SK-N-SH (cell line): ENCODE measurements at regions not wholly inside any gene's neighbourhood (a gene's known extent, or its start where the extent isn't known, plus 50 kb on each side); places are given as distances from the start of the nearest gene placed in this dataset.

Source experiments
- CTCF ChIA-PET: fragments of 300-600, 350-600 bp; formaldehyde crosslinking; extraction: SDS; loops from one replicate; lab custom pipeline; 2021; lab: Yijun Ruan, JAX
- POLR2A ChIA-PET: fragments of 350-600 bp; sonication (Branson Sonifier 250); formaldehyde crosslinking; extraction: SDS; loops from one replicate; lab custom pipeline; 2020; ENCODE audit warnings: antibody characterized with exemption, inconsistent platforms; lab: Yijun Ruan, JAX
- DNase-seq: peaks from one replicate; pipeline ENCODE4 v3.0.0; 2012
- H2AFZ ChIP-seq: fragments of 200-600 bp; sonication (generic); 2 replicates; pipeline ENCODE4 v1.8.1; 2016; ENCODE audit warnings: antibody characterized with exemption, mild to moderate bottlenecking, low read depth
- H3F3A ChIP-seq: fragments of 200-600 bp; sonication (generic); replicated peaks from 2 replicates; pipeline ENCODE3; 2016; ENCODE audit warnings: antibody characterized with exemption, mild to moderate bottlenecking; ENCODE audit not compliant: insufficient read depth
- H3K27ac ChIP-seq, 2 experiments: fragments of 200-500 bp in 1 of 2; fragments of 200-600 bp in 1 of 2; sonication (Bioruptor generic) in 1 of 2; sonication (generic), shearing (Covaris generic) in 1 of 2; 2 replicates each; pipeline versions ENCODE4 v1.5.1 to v1.6.1; 2014 to 2016; ENCODE audit warnings: low read depth in 2 of 2, inconsistent platforms in 1 of 2, low read length in 1 of 2, mild to moderate bottlenecking in 1 of 2, mixed read lengths in 1 of 2
- H3K27me3 ChIP-seq: fragments of 200-600 bp; sonication (generic), shearing (Covaris generic); 2 replicates; pipeline ENCODE4 v1.6.1; 2016; ENCODE audit warnings: mixed run types; ENCODE audit not compliant: insufficient read depth
- H3K36me3 ChIP-seq, 2 experiments: fragments of 200-500 bp in 1 of 2; fragments of 200-600 bp in 1 of 2; sonication (Bioruptor generic) in 1 of 2; sonication (generic) in 1 of 2; replicated peaks in 1 of 2; 2 replicates each; pipeline versions ENCODE3 to v1.5.1; 2014 to 2016; ENCODE audit warnings: low read length in 1 of 2, mild to moderate bottlenecking in 1 of 2; ENCODE audit not compliant: insufficient read depth in 2 of 2, control insufficient read depth in 1 of 2
- H3K4me1 ChIP-seq, 2 experiments: fragments of 200-500 bp in 1 of 2; fragments of 200-600 bp in 1 of 2; sonication (Bioruptor generic) in 1 of 2; sonication (generic), shearing (Covaris generic) in 1 of 2; 2 replicates each; pipeline versions ENCODE4 v1.5.1 to v1.6.1; 2014 to 2016; ENCODE audit warnings: low read depth in 1 of 2, low read length in 1 of 2, mixed run types in 1 of 2; ENCODE audit not compliant: insufficient read depth in 2 of 2, control insufficient read depth in 1 of 2
- H3K4me2 ChIP-seq: fragments of 200-600 bp; sonication (generic), shearing (Covaris generic); 2 replicates; pipeline ENCODE4 v1.6.1; 2017; ENCODE audit warnings: mixed run types
- H3K4me3 ChIP-seq, 2 experiments: fragments of 200-500 bp in 1 of 2; fragments of 200-600 bp in 1 of 2; sonication (Bioruptor generic) in 1 of 2; sonication (generic), shearing (Covaris generic) in 1 of 2; 2 replicates each; pipeline versions ENCODE4 v1.5.1 to v1.8.1; 2014 to 2016; ENCODE audit warnings: low read depth in 2 of 2, inconsistent platforms in 1 of 2, low read length in 1 of 2, mild to moderate bottlenecking in 1 of 2, mixed read lengths in 1 of 2, moderate library complexity in 1 of 2
- H3K79me2 ChIP-seq: fragments of 200-600 bp; sonication (generic); 2 replicates; pipeline ENCODE4 v1.8.1; 2017; ENCODE audit warnings: mild to moderate bottlenecking; ENCODE audit not compliant: insufficient read depth
- H3K9ac ChIP-seq: fragments of 200-600 bp; sonication (generic); 2 replicates; pipeline ENCODE4 v1.6.1; 2017; ENCODE audit warnings: mixed run types
- H3K9me2 ChIP-seq: fragments of 200-600 bp; sonication (generic); 2 replicates; pipeline ENCODE4 v1.6.1; 2017; ENCODE audit warnings: mixed run types
- H3K9me3 ChIP-seq: fragments of 200-600 bp; sonication (generic); 2 replicates; pipeline ENCODE4 v1.6.1; 2017; ENCODE audit warnings: mixed run types, mild to moderate bottlenecking, moderate library complexity
- H4K20me1 ChIP-seq: fragments of 200-600 bp; sonication (generic); 2 replicates; pipeline ENCODE4 v1.6.1; 2017; ENCODE audit warnings: mild to moderate bottlenecking, mixed run types; ENCODE audit not compliant: insufficient read depth
- CTCF ChIP-seq: fragments of 200-600 bp; sonication (generic); IDR thresholded peaks from 2 replicates; pipeline ENCODE4 v1.6.1; 2017; ENCODE audit warnings: antibody characterized with exemption, mild to moderate bottlenecking, moderate library complexity
- ELF1 ChIP-seq: IDR thresholded peaks from 2 replicates; pipeline ENCODE4 v1.4.0; 2012
- FOXJ3 ChIP-seq: sonication (generic); formaldehyde crosslinking; IDR thresholded peaks from 2 replicates; pipeline ENCODE4 v1.5.1; 2020; ENCODE audit warnings: mild to moderate bottlenecking, missing genetic modification reagents
- FOXM1 ChIP-seq: IDR thresholded peaks from 2 replicates; pipeline ENCODE4 v1.4.0; 2012; ENCODE audit warnings: low read depth, mild to moderate bottlenecking
- GABPA ChIP-seq: IDR thresholded peaks from 2 replicates; pipeline ENCODE4 v1.4.0; 2012; ENCODE audit warnings: low read depth, mild to moderate bottlenecking
- GATA2 ChIP-seq: sonication (generic); formaldehyde crosslinking; IDR thresholded peaks from 2 replicates; pipeline ENCODE4 v1.5.0; 2020; ENCODE audit warnings: mild to moderate bottlenecking, missing genetic modification reagents
- IRF3 ChIP-seq: fragments of 150-350 bp; IDR thresholded peaks from 2 replicates; pipeline ENCODE4 v1.6.1; 2016; ENCODE audit warnings: mild to moderate bottlenecking, low read depth, low read length
- JUND ChIP-seq: IDR thresholded peaks from 2 replicates; pipeline ENCODE4 v1.4.0; 2012
- MAX ChIP-seq: IDR thresholded peaks from 2 replicates; pipeline ENCODE4 v1.4.0; 2012; ENCODE audit warnings: low read depth
- MEF2A ChIP-seq: IDR thresholded peaks from 2 replicates; pipeline ENCODE4 v1.4.0; 2012; ENCODE audit warnings: low read depth, borderline replicate concordance
- NRF1 ChIP-seq: IDR thresholded peaks from 2 replicates; pipeline ENCODE4 v1.6.1; 2012; ENCODE audit warnings: low read depth, mild to moderate bottlenecking, low read length
- PBX3 ChIP-seq: IDR thresholded peaks from 2 replicates; pipeline ENCODE4; 2012
- POLR2AphosphoS5 ChIP-seq: IDR thresholded peaks from 2 replicates; pipeline ENCODE4 v1.6.1; 2012; ENCODE audit warnings: low read depth, low read length
- RAD21 ChIP-seq: IDR thresholded peaks from 2 replicates; pipeline ENCODE4 v1.6.1; 2012; ENCODE audit warnings: mild to moderate bottlenecking, low read length
- REST ChIP-seq: IDR thresholded peaks from 2 replicates; pipeline ENCODE4 v1.6.1; 2012; ENCODE audit warnings: mild to moderate bottlenecking, low read depth, low read length, moderate library complexity
- RXRA ChIP-seq: IDR thresholded peaks from 2 replicates; pipeline ENCODE4 v1.4.0; 2012; ENCODE audit warnings: low read depth, mild to moderate bottlenecking, borderline replicate concordance
- SMC3 ChIP-seq: IDR thresholded peaks from 2 replicates; pipeline ENCODE4 v1.6.1; 2012; ENCODE audit warnings: low read depth, low read length, improper control_type of control experiment
- USF2 ChIP-seq: fragments of 150-350 bp; IDR thresholded peaks from 2 replicates; pipeline ENCODE4 v1.6.1; 2017; ENCODE audit warnings: antibody characterized with exemption, low read length, low read depth, borderline replicate concordance
- YY1 ChIP-seq: IDR thresholded peaks from 2 replicates; pipeline ENCODE4 v1.4.0; 2012; ENCODE audit warnings: low read depth, mild to moderate bottlenecking
- WGBS: methylation state at CpG from one replicate; pipeline ENCODE4 v1.1.6; 2017; ENCODE audit warnings: low lambda C conversion rate; 5-methylcytosine and 5-hydroxymethylcytosine counted together

GRCh38 chr11:110793556-110793955, 81.3 kb upstream of the ARHGAP20 start:
- no peak overlapping the region for H3K4me2 ChIP-seq
- no peaks in the 10 kb centered on the region for H3K79me2 ChIP-seq
- H3K9ac ChIP-seq: no peak overlapping the region
- WGBS: 79% methylated on average over 4 of the region's 4 CpGs
- H2AFZ ChIP-seq: no peak overlapping the region
- H4K20me1 ChIP-seq: no peaks in the 10 kb centered on the region
- no peaks in the 10 kb centered on the region for H3K36me3 ChIP-seq
- H3K9me3 ChIP-seq: no peaks in the 10 kb centered on the region
- POLR2A ChIA-PET: no interaction called here
- H3F3A ChIP-seq: no peaks in the 10 kb centered on the region
- DNase-seq: no peak
- peaks cover 0 to 4% of the 10 kb centered on the region in 2 experiments; a peak in 1 of 4 replicates for H3K4me1 ChIP-seq
- TF ChIP-seq FOXJ3 (CRISPR knock-in tag) (no peak), PBX3 (no peak), FOXM1 (no peak), MEF2A (no peak), REST (no peak), IRF3 (no peak), SMC3 (no peak), ELF1 (no peak), POLR2AphosphoS5 (no peak), GATA2 (no peak), RXRA (no peak), USF2 (no peak), GABPA (no peak), NRF1 (no peak), CTCF (no peak), RAD21 (no peak), MAX (no peak), JUND (no peak), YY1 (no peak)
- H3K27ac ChIP-seq: no peak overlapping the region
- no peak overlapping the region for H3K4me3 ChIP-seq
- no peaks in the 10 kb centered on the region for H3K27me3 ChIP-seq
- H3K9me2 ChIP-seq: no peaks in the 10 kb centered on the region
- CTCF ChIA-PET: no interaction called here
